ENCODE measurements at regions not wholly inside any gene's neighbourhood (a gene's known extent, or its start where the extent isn't known, plus 50 kb on each side); places are given as distances from the start of the nearest gene placed in this dataset.

DNA sequence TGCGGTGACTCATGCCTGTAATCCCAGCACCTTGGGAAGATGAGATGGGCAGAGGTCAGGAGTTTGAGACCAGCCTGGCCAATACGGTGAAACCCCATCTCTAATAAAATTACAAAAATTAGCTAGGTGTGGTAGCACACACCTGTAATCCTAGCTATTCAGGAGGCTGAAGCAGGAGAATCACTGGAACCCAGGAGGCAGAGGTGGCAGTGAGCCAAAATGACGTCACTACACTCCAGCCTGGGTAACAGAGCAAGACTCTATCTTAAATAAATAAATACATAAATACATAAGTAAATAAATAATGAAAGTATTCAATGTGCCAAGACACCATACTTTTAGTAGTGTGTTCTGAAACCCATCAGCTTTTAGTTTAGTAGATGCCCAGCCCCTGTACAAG, 308.1 kb upstream of the FLRT2 start:
- TF ChIP-seq SP1 (IDR thresholded peaks at IDR 0.05) (no peak), FOXA1 (IDR thresholded peaks at IDR 0.05) (no peak), ELF4 (IDR thresholded peaks at IDR 0.05) (no peak), BHLHE40 (IDR thresholded peaks at IDR 0.05; ENCODE audit: borderline replicate concordance) (no peak), FOXK2 (IDR thresholded peaks at IDR 0.05) (no peak), SUZ12 (IDR thresholded peaks at IDR 0.05) (no peak)
